HCT116 (cell line): ENCODE measurements at regions not wholly inside any gene's neighbourhood (a gene's known extent, or its start where the extent isn't known, plus 50 kb on each side); places are given as distances from the start of the nearest gene placed in this dataset.

Experiments
- ATAC-seq: fragments of 200-7000 bp; cut with Tn5 transposase; 2 replicates; pipeline ENCODE4 v1.9.1; 2020; ENCODE audit warnings: mild to moderate bottlenecking, moderate library complexity
- BruUV-seq: library from RNA; stranded (reverse); fragments of 400-500 nt; replicated peaks from 2 replicates; lab custom pipeline; 2021; lab: Mats Ljungman, UMichigan
- CTCF ChIA-PET: fragments of 300-600 bp; sonication (Branson Sonifier 250); formaldehyde crosslinking; loops from one replicate; lab custom pipeline; 2021; ENCODE audit warnings: antibody characterized with exemption; lab: Charles Lee
- POLR2A ChIA-PET: fragments of 300-600, 350-600 bp; sonication (Branson Sonifier 250); formaldehyde crosslinking; loops from one replicate; lab custom pipeline; 2021; ENCODE audit warnings: antibody characterized with exemption; lab: Charles Lee
- RAD21 ChIA-PET, 2 experiments: fragments of 300-600 bp; sonication (Branson Sonifier 250); formaldehyde crosslinking; loops; one replicate each; lab custom pipeline; 2023; ENCODE audit warnings: low total read pairs in 2 of 2; ENCODE audit not compliant: uncharacterized antibody in 2 of 2, unreplicated experiment in 2 of 2, low non-redundant PET in 1 of 2; lab: Charles Lee
- DNase-seq: peaks from one replicate; pipeline ENCODE4 v3.0.0-alpha.2; 2010; ENCODE audit warnings: low read depth, low spot score
- H2AFZ ChIP-seq: fragments of 200-600 bp; shearing (Covaris generic), sonication (generic); 2 replicates; pipeline ENCODE4 v1.6.1; 2017; ENCODE audit warnings: low read depth, mixed run types, mixed read lengths, antibody characterized with exemption, low read length; ENCODE audit not compliant: poor library complexity, severe bottlenecking
- H3K27ac ChIP-seq: 2 replicates; pipeline ENCODE4 v1.5.1; 2012; ENCODE audit warnings: low read depth, low read length
- H3K27me3 ChIP-seq: fragments of 200-600 bp; sonication (generic); 2 replicates; pipeline ENCODE4 v1.6.1; 2016; ENCODE audit warnings: mixed run types, low read length, mixed read lengths; ENCODE audit not compliant: insufficient read depth
- H3K36me3 ChIP-seq, 2 experiments: fragments of 200-500 bp in 1 of 2; fragments of 200-600 bp in 1 of 2; sonication (Bioruptor generic) in 1 of 2; sonication (generic) in 1 of 2; 2 replicates each; pipeline versions ENCODE4 v1.5.1 to v1.6.1; 2014 to 2016; ENCODE audit warnings: low read length in 2 of 2, inconsistent platforms in 1 of 2, mixed read lengths in 1 of 2, mixed run types in 1 of 2; ENCODE audit not compliant: insufficient read depth in 2 of 2, control insufficient read depth in 1 of 2
- H3K4me1 ChIP-seq, 2 experiments: fragments of 200-600 bp in 1 of 2; sonication (generic) in 1 of 2; 2 replicates each; pipeline versions ENCODE4 v1.5.1 to v1.6.1; 2012 to 2017; ENCODE audit warnings: low read length in 2 of 2, inconsistent platforms in 1 of 2, mild to moderate bottlenecking in 1 of 2, mixed read lengths in 1 of 2, mixed run types in 1 of 2, moderate library complexity in 1 of 2; ENCODE audit not compliant: insufficient read depth in 2 of 2, control insufficient read depth in 1 of 2
- H3K4me2 ChIP-seq: fragments of 200-600 bp; sonication (generic); 2 replicates; pipeline ENCODE4 v1.6.1; 2017; ENCODE audit warnings: mixed run types, low read length, mixed read lengths
- H3K4me3 ChIP-seq, 2 experiments: fragments of 200-600 bp in 1 of 2; sonication (generic) in 1 of 2; replicated peaks in 1 of 2; 2 replicates each; pipeline ENCODE4 v1.5.1; 2011 to 2016; ENCODE audit warnings: low read length in 2 of 2, control low read depth in 1 of 2, low read depth in 1 of 2, mild to moderate bottlenecking in 1 of 2, mixed read lengths in 1 of 2, mixed run types in 1 of 2
- H3K79me2 ChIP-seq: fragments of 200-600 bp; sonication (generic); 2 replicates; pipeline ENCODE4 v1.6.1; 2017; ENCODE audit warnings: mild to moderate bottlenecking, mixed run types, low read length, moderate library complexity, mixed read lengths; ENCODE audit not compliant: insufficient read depth
- H3K9ac ChIP-seq: fragments of 200-600 bp; sonication (generic); 2 replicates; pipeline ENCODE4 v1.6.1; 2016; ENCODE audit warnings: low read length, mixed read lengths
- H3K9me2 ChIP-seq: fragments of 200-600 bp; sonication (generic), shearing (Covaris generic); 2 replicates; pipeline ENCODE4 v1.6.1; 2017; ENCODE audit warnings: mixed run types, mild to moderate bottlenecking, moderate library complexity; ENCODE audit not compliant: insufficient read depth
- H3K9me3 ChIP-seq, 2 experiments: fragments of 200-500 bp in 1 of 2; fragments of 200-600 bp in 1 of 2; sonication (Bioruptor generic) in 1 of 2; sonication (generic) in 1 of 2; 2 replicates each; pipeline ENCODE4 v1.6.1; 2014 to 2017; ENCODE audit warnings: low read length in 2 of 2, mixed read lengths in 2 of 2, inconsistent platforms in 1 of 2, low read depth in 1 of 2, mild to moderate bottlenecking in 1 of 2, mixed run types in 1 of 2, moderate library complexity in 1 of 2; ENCODE audit not compliant: control insufficient read depth in 1 of 2, insufficient read depth in 1 of 2
- H4K20me1 ChIP-seq: fragments of 200-600 bp; sonication (generic), shearing (Covaris generic); 2 replicates; pipeline ENCODE4 v1.6.1; 2017; ENCODE audit warnings: mixed run types, mild to moderate bottlenecking, moderate library complexity; ENCODE audit not compliant: insufficient read depth
- CEBPB ChIP-seq: IDR thresholded peaks from 2 replicates; pipeline ENCODE4 v1.6.1; 2012; ENCODE audit warnings: low read depth
- ELF1 ChIP-seq: IDR thresholded peaks from 2 replicates; pipeline ENCODE4 v1.6.1; 2012; ENCODE audit warnings: low read depth, borderline replicate concordance
- EZH2phosphoT487 ChIP-seq: fragments of 200-600 bp; IDR thresholded peaks from 2 replicates; pipeline ENCODE4 v1.6.1; 2018; ENCODE audit warnings: antibody characterized with exemption, borderline replicate concordance
- JUND ChIP-seq: IDR thresholded peaks from 2 replicates; pipeline ENCODE4 v1.6.1; 2012
- POLR2A ChIP-seq: IDR thresholded peaks from 2 replicates; pipeline ENCODE4 v1.7.0; 2011; ENCODE audit warnings: borderline replicate concordance; ENCODE audit not compliant: insufficient read depth, insufficient read length; ENCODE audit errors: extremely low read depth
- TCF7L2 ChIP-seq: IDR thresholded peaks from 2 replicates; pipeline ENCODE4 v1.7.0; 2011; ENCODE audit warnings: borderline replicate concordance, inconsistent platforms; ENCODE audit not compliant: insufficient read depth, insufficient read length; ENCODE audit errors: extremely low read depth
- ZBTB33 ChIP-seq: IDR thresholded peaks from 2 replicates; pipeline ENCODE4 v1.6.1; 2011; ENCODE audit warnings: mild to moderate bottlenecking, low read length, moderate library complexity; ENCODE audit not compliant: insufficient replicate concordance; ENCODE audit errors: extremely low read depth
- ZFX ChIP-seq: fragments of 450-650 bp; IDR thresholded peaks from 2 replicates; pipeline ENCODE4 v1.6.1; 2017
- intact Hi-C: fragments of 100-400 bp; cut with micrococcal nuclease; formaldehyde crosslinking; loops from 2 replicates; pipeline ENCODE4 v1.10.0; 2022
- TF ChIP-seq, protein P1 (sequence below): IDR thresholded peaks from 2 replicates; pipeline ENCODE4 v1.6.1; 2012; ENCODE audit warnings: low read depth

DNA sequence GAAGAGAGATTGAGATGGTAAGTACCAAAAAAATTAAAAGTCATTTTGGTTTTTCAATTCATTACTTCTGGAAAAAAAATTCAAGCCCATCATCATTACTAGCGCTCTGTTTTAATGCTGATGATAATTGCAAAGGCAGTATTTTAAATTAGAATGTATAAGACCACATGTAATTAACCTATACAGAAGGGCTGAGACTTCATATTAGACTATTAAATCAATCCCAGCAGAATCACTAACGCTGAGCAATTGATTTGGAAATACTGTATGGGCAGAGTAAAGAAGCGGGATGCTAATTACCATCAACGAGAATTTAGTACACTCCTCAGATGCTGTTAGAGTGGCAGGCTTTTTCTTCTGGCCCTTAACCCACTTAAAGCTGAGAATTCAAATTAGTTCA is 165.0 kb downstream of the SLC4A3 start:
- Histone ChIP-seq H3K9ac (no peak overlapping the region), H3K27ac (no peak overlapping the region), H3K36me3 (peaks cover 16 to 41% of the 10 kb centered on the region in 2 experiments; a peak in 3 of 4 replicates), H3K4me3 (no peak overlapping the region), H3K79me2 (peaks cover 7% of the 10 kb centered on the region), H3K4me1 (no peaks in the 10 kb centered on the region), H3K9me2 (no peaks in the 10 kb centered on the region), H2AFZ (no peak overlapping the region), H4K20me1 (no peaks in the 10 kb centered on the region), H3K9me3 (no peaks in the 10 kb centered on the region), H3K27me3 (no peaks in the 10 kb centered on the region), H3K4me2 (no peak overlapping the region)
- ATAC-seq (no peak), DNase-seq (no peak)
- intact Hi-C loops: no loop called here
- POLR2A ChIA-PET: no interaction called here
- no peak for TF ChIP-seq ZFX
- TF ChIP-seq POLR2A: no peak
- TF ChIP-seq, protein P1, sequence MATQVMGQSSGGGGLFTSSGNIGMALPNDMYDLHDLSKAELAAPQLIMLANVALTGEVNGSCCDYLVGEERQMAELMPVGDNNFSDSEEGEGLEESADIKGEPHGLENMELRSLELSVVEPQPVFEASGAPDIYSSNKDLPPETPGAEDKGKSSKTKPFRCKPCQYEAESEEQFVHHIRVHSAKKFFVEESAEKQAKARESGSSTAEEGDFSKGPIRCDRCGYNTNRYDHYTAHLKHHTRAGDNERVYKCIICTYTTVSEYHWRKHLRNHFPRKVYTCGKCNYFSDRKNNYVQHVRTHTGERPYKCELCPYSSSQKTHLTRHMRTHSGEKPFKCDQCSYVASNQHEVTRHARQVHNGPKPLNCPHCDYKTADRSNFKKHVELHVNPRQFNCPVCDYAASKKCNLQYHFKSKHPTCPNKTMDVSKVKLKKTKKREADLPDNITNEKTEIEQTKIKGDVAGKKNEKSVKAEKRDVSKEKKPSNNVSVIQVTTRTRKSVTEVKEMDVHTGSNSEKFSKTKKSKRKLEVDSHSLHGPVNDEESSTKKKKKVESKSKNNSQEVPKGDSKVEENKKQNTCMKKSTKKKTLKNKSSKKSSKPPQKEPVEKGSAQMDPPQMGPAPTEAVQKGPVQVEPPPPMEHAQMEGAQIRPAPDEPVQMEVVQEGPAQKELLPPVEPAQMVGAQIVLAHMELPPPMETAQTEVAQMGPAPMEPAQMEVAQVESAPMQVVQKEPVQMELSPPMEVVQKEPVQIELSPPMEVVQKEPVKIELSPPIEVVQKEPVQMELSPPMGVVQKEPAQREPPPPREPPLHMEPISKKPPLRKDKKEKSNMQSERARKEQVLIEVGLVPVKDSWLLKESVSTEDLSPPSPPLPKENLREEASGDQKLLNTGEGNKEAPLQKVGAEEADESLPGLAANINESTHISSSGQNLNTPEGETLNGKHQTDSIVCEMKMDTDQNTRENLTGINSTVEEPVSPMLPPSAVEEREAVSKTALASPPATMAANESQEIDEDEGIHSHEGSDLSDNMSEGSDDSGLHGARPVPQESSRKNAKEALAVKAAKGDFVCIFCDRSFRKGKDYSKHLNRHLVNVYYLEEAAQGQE: no peak
- TF ChIP-seq TCF7L2: no peak
- no peak for TF ChIP-seq EZH2phosphoT487
- TF ChIP-seq CEBPB: no peak
- no peak for TF ChIP-seq JUND
- no peak for TF ChIP-seq ZBTB33
- TF ChIP-seq ELF1: no peak
- RAD21 ChIA-PET: no interaction called here
- no TSS peak for BruUV-seq
- CTCF ChIA-PET: no interaction called here
